SK-N-SH treated with all-trans-retinoic acid at 6 μM for 48 hours (cell line): ENCODE measurements at regions not wholly inside any gene's neighbourhood (a gene's known extent, or its start where the extent isn't known, plus 50 kb on each side); places are given as distances from the start of the nearest gene placed in this dataset.

Experiments used
- ATAC-seq: fragments of 200-7000 bp; cut with Tn5 transposase; 3 replicates; pipeline ENCODE4 v1.9.1; 2020; ENCODE audit warnings: mild to moderate bottlenecking, moderate library complexity
- ARNTL ChIP-seq: fragments of 450-650 bp; formaldehyde crosslinking; IDR thresholded peaks from 2 replicates; pipeline ENCODE4 v1.5.0; 2020; ENCODE audit warnings: low read depth, mild to moderate bottlenecking, moderate library complexity, borderline replicate concordance
- CREB5 ChIP-seq: fragments of 250-450 bp; sonication (Bioruptor Pico); IDR thresholded peaks from 2 replicates; pipeline ENCODE4 v1.5.1; 2020; ENCODE audit warnings: low read depth, mild to moderate bottlenecking, moderate library complexity
- CSDC2 ChIP-seq: fragments of 250-450 bp; sonication (Bioruptor Pico); IDR thresholded peaks from 2 replicates; pipeline ENCODE4 v1.5.0; 2020; ENCODE audit warnings: mild to moderate bottlenecking, moderate library complexity
- CSRNP3 ChIP-seq: fragments of 250-450 bp; sonication (Bioruptor Pico); IDR thresholded peaks from 2 replicates; pipeline ENCODE4 v1.5.1; 2021; ENCODE audit warnings: mild to moderate bottlenecking, moderate library complexity
- ESRRG ChIP-seq: fragments of 250-450 bp; sonication (Bioruptor Pico); IDR thresholded peaks from 2 replicates; pipeline ENCODE4 v1.6.1; 2021; ENCODE audit warnings: mild to moderate bottlenecking
- GLIS3 ChIP-seq: fragments of 250-450 bp; sonication (Bioruptor Pico); IDR thresholded peaks from 2 replicates; pipeline ENCODE4 v1.5.0; 2020; ENCODE audit warnings: mild to moderate bottlenecking, moderate library complexity
- ISL1 ChIP-seq: fragments of 250-450 bp; sonication (Bioruptor Pico); IDR thresholded peaks from 2 replicates; pipeline ENCODE4 v2.1.2; 2022; ENCODE audit warnings: mild to moderate bottlenecking, moderate library complexity
- PATZ1 ChIP-seq: fragments of 250-450 bp; sonication (Bioruptor Pico); IDR thresholded peaks from 2 replicates; pipeline ENCODE4 v1.8.0; 2020; ENCODE audit warnings: mild to moderate bottlenecking, moderate library complexity, borderline replicate concordance
- POU6F1 ChIP-seq: fragments of 250-450 bp; sonication (Bioruptor Pico); IDR thresholded peaks from 2 replicates; pipeline ENCODE4 v1.8.0; 2021; ENCODE audit warnings: low read depth, mild to moderate bottlenecking, moderate library complexity, borderline replicate concordance
- PPARA ChIP-seq: fragments of 250-450 bp; sonication (Bioruptor Pico); IDR thresholded peaks from 2 replicates; pipeline ENCODE4 v1.5.0; 2020; ENCODE audit warnings: mild to moderate bottlenecking, borderline replicate concordance
- RARB ChIP-seq: fragments of 250-450 bp; sonication (Bioruptor Pico); IDR thresholded peaks from 2 replicates; pipeline ENCODE4 v1.8.0; 2021; ENCODE audit warnings: mild to moderate bottlenecking, moderate library complexity
- SNAI2 ChIP-seq: fragments of 250-450 bp; sonication (Bioruptor Pico); IDR thresholded peaks from 2 replicates; pipeline ENCODE4 v1.5.0; 2020; ENCODE audit warnings: mild to moderate bottlenecking, moderate library complexity
- TCF4 ChIP-seq: fragments of 250-450 bp; sonication (Bioruptor Pico); IDR thresholded peaks from 2 replicates; pipeline ENCODE4 v1.8.0; 2021; ENCODE audit warnings: mild to moderate bottlenecking, moderate library complexity, borderline replicate concordance
- TOX ChIP-seq: fragments of 250-450 bp; sonication (Bioruptor Pico); IDR thresholded peaks from 2 replicates; pipeline ENCODE4 v1.8.0; 2021; ENCODE audit warnings: mild to moderate bottlenecking, moderate library complexity, borderline replicate concordance
- TSHZ2 ChIP-seq: fragments of 250-450 bp; sonication (Bioruptor Pico); IDR thresholded peaks from 2 replicates; pipeline ENCODE4 v1.5.0; 2020; ENCODE audit warnings: mild to moderate bottlenecking, moderate library complexity
- ZFP30 ChIP-seq: fragments of 450-650 bp; formaldehyde crosslinking; IDR thresholded peaks from 2 replicates; pipeline ENCODE4 v1.5.0; 2022; ENCODE audit warnings: mild to moderate bottlenecking, moderate library complexity
- ZNF70 ChIP-seq: fragments of 450-650 bp; formaldehyde crosslinking; IDR thresholded peaks from 2 replicates; pipeline ENCODE4 v1.5.0; 2020; ENCODE audit warnings: mild to moderate bottlenecking, moderate library complexity
- ZNF8 ChIP-seq: fragments of 450-650 bp; formaldehyde crosslinking; IDR thresholded peaks from 2 replicates; pipeline ENCODE4 v1.5.0; 2020; ENCODE audit warnings: mild to moderate bottlenecking, moderate library complexity

GRCh38 chr4:82055156-82055555 lies 318.6 kb downstream of the HNRNPD start:
- no peak for TF ChIP-seq ISL1 (CRISPR knock-in tag)
- no peak for TF ChIP-seq CREB5 (CRISPR knock-in tag)
- no peak for TF ChIP-seq GLIS3
- TF ChIP-seq PPARA (CRISPR knock-in tag), result no peak
- TF ChIP-seq SNAI2 (CRISPR knock-in tag), result no peak
- no peak for TF ChIP-seq RARB (CRISPR knock-in tag)
- no peak for TF ChIP-seq ZNF8 (CRISPR knock-in tag)
- no peak for TF ChIP-seq ESRRG (CRISPR knock-in tag)
- TF ChIP-seq TSHZ2 (CRISPR knock-in tag), result no peak
- TF ChIP-seq PATZ1 (CRISPR knock-in tag), result no peak
- no peak for ATAC-seq

GRCh38 chr4:82053396-82053795 lies 320.4 kb downstream of the HNRNPD start:
- TF ChIP-seq ZNF8 (CRISPR knock-in tag) (no peak), TSHZ2 (CRISPR knock-in tag) (no peak), SNAI2 (CRISPR knock-in tag) (no peak), PPARA (CRISPR knock-in tag) (no peak), TOX (CRISPR knock-in tag) (no peak), ZNF70 (CRISPR knock-in tag) (no peak), GLIS3 (no peak), RARB (CRISPR knock-in tag) (no peak), ARNTL (CRISPR knock-in tag) (no peak), ISL1 (CRISPR knock-in tag) (no peak), ESRRG (CRISPR knock-in tag) (no peak), CREB5 (CRISPR knock-in tag) (no peak), CSDC2 (no peak), CSRNP3 (CRISPR knock-in tag) (no peak)
- no peak for ATAC-seq

GRCh38 chr4:82050796-82051195 lies 323.0 kb downstream of the HNRNPD start:
- TF ChIP-seq SNAI2 (CRISPR knock-in tag) (no peak), CREB5 (CRISPR knock-in tag) (no peak), ZNF70 (CRISPR knock-in tag) (no peak), ZNF8 (CRISPR knock-in tag) (no peak), CSDC2 (no peak), ZFP30 (no peak), RARB (CRISPR knock-in tag) (no peak), TCF4 (CRISPR knock-in tag) (no peak), POU6F1 (CRISPR knock-in tag) (no peak), ARNTL (CRISPR knock-in tag) (no peak)
- ATAC-seq, result no peak
